RCC 7860 (cell line): ENCODE measurements at regions not wholly inside any gene's neighbourhood (a gene's known extent, or its start where the extent isn't known, plus 50 kb on each side); places are given as distances from the start of the nearest gene placed in this dataset.
A peak's percentile ranks its signal among the peaks of the same experiment; 100 is the strongest.

Experiments
- DNase-seq: peaks from one replicate; pipeline ENCODE4 v3.0.0-alpha.2; 2015; ENCODE audit warnings: low spot score
- FAIRE-seq: peaks from 2 replicates; lab custom pipeline; 2012; peaks lifted over from hg19 to GRCh38; lab: Jason Lieb, UNC

DNA sequence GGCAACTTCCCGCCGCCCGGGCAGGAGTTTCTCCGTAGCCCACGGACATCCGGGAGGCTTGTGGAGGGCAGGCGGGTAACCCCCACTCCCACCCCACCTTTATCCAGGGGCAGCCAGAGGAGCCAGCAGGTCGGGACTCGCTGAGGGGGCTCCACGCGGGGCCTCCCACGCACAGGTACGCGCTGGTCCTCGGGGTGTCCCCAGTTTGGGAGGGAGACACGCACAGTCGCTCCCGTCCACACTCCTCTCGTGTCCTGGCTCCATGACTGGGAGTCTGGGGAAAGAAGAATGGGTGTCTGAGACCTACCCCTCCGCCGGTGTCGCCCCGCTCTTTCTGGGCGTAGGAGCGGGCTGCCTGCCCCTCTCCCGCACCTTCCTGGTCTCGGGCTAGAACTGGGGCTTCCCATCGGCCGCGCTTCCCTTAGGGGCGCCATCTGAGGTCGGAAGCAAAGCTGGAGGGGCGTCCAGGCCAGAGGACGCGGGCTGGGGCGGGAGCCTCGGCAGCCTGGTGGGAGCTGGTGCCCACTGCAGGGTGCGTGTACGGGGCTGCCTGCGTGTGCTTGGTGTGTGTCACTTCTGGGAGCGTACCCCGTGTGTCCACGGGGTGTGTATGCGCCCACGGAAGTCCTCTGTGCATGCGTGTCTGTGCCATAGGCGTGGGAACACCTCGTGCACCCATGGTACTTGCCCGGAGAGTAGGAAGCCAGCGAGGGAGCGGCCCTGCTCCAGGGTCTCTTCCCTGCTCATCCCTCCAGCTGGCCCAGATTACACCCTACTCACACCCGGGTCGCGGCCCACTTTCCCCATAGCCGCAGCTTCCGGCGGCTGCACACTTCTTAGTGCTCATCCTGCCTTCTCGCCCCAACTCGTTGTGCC, 73.0 kb upstream of the LEP start:
- FAIRE-seq = no peak
- no peak for DNase-seq

DNA sequence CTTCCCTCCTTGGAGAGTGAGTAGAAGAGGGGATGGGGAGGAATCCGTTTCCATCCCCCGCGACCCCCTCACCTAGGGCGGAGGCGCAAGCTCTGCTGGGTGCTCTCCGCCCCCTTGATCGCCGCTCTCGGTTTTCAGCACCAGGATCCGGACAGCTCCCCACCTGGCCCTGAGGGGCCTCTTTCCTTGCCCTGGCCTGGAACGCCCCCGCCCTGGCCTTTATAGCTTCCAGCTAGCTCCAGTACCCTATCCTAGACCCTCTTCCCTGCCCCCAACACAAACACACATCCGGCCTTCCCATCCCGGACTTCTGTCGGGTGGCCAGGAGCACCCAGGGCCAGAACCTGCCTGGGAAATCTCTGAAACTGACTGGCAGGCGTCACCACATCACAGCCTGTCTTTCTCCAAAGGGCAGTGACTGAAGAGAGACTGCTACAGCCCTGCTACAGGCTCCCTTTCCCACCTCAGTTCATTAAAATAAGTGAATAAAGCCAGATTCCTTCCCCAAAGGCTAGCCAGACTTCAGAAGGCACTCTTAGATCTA, 72.3 kb upstream of the LEP start:
- DNase-seq = no peak
- FAIRE-seq = no peak

DNA sequence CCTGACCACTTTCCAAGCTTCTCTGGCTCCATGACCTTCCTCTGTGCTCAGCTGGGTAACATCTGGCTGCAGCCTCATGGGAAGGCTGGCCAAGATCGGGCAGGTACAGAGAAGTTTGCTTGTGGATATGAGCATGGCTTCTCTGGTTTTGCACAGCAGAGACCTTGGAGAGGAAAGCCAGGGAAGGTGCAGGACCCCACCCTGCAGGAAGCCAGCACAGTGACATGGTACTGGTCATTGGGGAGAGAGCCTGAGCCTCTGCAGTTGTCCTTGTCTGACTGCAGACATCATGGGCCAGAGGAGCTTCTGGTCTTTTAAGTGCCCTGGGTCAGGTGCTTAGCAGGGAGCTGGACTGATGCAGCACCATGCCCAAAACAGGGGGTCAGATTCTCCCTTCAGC, 70.6 kb upstream of the LEP start:
- FAIRE-seq (no peak), DNase-seq (no peak)

DNA sequence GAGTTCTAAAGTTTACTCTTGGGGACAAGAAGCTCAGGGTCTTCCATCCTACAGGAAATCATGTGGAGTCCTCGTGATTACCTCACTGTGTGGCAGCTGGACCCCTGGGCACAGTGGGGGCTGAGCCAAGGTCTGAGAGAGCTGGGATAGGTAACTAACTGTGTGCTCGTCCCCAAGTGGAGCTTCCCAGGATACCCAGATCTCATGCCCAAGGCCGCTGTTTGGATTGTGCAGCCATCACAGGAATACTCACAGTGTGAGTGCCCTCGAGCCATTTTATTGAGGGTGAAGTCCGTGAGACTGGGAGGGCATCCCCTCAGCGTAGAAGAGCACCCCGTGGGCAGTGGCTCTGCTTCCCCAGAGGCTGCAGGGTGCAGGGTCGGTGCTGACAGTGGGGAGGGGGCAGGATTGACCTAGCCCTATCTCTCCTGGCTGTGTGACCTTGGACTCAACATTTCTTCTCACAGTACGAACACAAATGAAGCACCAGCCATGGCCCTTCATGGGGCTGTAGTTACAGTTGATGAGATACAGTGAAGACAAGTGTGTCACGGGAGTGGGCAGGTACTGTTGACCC, 69.6 kb upstream of the LEP start:
- FAIRE-seq (no peak), DNase-seq (no peak)

DNA sequence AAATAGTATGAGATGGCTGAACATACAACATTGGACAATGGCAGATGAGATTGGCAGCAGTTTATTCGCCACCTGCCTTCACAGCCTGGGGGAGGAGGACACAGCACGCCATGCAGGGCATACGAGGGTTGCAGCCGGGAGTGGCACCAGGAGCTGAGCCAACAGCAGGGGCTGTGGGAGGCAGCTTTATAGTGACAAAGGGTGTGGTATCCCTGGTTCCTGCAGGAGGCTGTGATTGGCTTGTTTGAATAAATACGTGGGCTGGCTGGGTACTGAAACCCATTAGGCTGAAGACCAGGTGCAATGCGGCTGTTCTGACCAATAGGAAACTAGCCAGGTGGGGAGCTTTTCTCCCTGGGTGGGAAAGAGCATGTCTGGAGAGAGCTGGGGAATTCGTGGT, 68.9 kb upstream of the LEP start:
- no peak for FAIRE-seq
- no peak for DNase-seq

DNA sequence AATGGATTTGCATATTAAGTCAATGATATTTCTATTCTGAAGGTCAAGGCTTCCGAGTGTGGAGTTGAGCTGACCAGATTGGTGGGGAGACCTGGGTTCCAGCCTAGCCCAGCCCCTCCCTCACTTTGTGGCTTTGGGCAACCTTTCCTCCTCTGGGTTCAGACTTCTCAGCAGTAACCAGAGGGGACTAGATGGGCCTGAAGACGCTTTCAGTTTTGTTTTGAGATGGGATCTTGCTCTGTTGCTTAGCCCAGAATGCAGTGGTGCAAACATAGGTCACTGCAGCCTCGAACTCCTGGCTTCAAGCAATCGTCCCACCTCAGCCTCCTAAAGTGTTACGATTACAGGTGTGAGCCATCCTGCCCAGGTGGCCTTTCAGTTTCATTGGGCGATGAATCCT, 68.1 kb upstream of the LEP start:
- FAIRE-seq = no peak
- no peak for DNase-seq

DNA sequence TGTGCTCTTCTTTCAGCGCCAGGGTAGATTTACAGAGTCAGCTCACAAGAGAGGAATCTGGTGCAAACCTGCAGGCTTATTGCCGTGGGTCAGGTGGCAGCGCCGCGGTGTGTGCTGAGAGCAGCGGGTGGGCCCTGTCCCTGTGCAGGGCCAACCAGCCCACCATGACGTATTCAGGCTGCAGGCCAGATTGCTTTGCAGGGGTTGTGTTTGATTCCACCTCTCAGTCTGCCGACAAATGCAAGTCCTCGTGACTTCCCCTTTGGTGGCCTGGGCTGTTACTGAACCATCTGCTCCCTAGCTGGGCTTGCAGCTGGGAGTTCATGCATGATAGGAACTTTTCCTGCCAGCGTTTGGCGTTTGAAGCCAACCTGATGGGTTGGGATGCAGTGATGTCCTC, 66.7 kb upstream of the LEP start:
- FAIRE-seq (no peak), DNase-seq (no peak)

DNA sequence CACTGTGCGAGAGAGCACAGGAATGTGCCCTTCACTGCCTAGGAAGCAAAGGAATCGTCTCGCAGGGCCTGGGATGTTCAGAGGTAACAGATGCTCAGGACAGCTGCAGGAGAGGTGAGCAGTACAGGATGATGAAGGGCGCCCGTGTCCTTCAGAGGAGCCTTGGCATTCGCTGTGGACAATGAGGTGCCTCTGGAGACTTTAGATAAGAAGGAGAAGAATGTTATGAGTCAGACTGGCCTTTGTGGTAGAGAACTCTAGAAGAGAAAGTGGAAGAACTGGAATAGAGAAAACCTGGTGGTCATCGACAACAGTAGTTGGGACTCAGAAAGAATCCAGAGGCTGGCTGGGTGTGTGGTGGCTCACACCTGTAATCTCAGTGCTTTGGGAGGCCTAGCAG, 64.4 kb upstream of the LEP start:
- FAIRE-seq (no peak), DNase-seq (peak; percentile 38)

DNA sequence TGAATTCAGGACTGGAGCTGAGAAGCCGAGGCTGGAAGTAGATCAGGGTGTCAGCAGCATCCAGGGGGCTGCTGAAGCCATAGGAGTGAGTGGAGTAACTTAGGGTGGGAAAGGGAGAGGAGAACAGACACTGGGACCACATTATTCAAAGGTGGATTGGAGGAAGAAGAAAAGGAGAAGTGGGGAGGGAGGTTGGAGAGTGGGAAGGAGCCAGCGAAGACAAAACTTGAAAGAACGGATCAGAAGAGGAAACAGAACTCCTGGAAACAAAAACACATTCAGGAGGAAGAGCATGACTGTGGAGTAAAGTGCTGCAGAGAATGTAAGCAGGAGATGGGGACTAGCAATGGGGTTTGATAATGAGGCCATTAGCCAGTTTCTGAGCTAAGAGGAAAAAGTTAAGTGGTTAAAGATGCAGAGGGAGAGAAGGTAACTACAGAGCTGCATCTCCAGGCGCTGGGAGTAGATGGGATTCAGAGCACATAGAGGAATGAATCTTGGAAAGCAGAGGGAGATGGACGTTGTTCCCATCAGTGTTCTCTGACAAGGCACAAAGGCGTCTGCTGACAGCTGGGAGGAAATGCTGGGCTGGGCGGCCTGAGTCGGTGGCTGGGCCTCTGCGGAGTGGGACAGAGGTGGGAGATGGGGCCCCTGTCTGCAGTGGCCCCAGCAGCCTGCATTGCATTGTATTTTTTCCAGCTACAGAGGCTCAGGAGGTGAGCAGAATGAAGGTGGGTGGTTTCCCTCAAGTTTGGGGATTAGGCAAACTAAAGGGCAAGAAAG, 63.1 kb upstream of the LEP start:
- DNase-seq (no peak), FAIRE-seq (no peak)

DNA sequence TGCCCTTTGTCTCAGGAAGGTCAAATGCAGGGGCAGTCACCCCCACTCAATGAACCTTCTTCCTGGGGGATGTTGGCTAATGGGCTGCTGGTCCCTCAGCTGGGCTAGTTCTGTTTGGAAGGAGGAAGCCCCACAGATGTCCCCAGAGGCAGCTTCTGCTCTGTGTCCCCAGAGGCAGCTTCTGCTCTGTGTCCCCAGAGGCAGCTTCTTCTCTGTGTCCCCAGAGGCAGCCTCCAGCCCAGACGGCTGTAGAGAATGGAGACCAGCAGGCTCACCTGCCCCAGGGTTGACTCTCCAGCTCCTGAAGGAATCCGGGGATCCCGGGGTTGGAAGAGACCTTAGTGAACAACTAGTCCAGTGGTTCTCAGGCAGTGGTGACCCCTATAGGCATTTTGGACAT, 62.5 kb upstream of the LEP start:
- FAIRE-seq (no peak), DNase-seq (no peak)

DNA sequence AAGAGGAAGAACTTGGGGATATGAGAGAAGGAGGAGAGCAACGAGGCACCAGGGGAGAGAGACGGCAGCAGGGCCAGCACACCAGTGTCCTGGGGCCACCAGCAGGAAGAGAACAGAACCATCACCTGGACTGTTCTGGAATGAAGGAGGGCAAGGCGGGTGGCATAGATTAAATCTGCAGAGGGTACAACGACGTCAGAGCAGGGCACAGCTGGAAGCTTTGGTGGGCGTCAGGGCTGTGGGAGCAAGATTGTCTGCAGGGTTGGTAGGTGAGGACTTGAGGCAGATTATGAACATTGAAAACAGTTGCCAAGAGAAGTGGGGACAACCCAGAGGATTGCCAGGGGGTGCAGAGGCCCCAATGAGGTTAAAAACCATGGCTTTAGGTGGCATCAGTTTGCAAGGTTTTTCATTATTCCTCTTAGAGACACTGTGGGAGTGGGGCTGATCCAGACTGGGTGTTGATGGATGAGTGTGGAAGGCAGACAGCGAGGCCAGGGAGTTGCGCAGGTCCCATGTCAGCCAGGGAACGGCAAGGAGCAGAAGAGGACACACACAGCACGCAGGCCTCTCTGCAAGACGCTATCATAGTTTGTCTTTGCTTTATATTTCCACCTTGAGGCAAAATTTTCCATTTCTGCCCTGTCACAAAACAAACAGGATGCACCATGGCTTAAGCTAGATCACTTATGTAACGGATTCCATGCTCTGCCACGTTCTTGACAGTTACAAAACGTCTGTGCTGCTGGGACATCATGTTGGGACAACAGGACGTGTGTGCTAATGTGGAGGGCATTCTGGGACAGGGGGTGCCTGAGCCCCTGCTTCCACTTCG, 52.5 kb upstream of the LEP start:
- DNase-seq (no peak), FAIRE-seq (no peak)

DNA sequence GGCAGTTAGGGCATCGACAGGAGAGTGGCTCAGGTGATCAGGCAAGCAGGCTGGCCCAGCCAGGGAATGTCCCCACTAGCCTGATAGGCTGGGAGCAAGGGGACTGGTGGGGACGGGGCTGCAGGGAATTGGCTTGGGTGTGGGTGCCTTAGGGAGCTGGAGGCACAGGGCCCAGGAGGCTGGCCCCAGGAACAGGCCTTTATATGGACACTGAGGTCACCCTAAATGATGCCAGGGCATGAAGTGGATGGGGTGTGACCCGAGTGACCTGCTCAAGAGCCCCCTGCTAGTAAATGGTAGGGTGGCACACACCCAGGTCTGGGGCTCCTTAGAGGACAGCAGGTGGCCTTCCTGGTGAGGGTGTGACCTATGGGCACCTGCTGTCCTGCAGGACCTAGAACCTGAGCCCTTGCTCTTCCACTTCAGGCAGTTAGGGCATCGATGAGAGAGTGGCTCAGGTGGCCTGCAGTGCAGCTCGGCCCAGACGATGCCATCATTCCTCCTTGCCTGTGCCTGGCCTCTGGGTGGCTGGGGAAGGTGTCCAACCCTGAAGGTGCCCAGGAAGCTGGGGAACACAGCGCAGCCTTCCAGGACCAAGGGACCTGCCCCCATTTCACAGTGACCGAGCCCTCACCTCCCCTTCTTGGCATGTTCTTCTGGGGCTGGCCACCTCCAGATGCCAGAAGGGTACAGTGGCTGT, 51.7 kb upstream of the LEP start:
- DNase-seq (no peak), FAIRE-seq (no peak)

DNA sequence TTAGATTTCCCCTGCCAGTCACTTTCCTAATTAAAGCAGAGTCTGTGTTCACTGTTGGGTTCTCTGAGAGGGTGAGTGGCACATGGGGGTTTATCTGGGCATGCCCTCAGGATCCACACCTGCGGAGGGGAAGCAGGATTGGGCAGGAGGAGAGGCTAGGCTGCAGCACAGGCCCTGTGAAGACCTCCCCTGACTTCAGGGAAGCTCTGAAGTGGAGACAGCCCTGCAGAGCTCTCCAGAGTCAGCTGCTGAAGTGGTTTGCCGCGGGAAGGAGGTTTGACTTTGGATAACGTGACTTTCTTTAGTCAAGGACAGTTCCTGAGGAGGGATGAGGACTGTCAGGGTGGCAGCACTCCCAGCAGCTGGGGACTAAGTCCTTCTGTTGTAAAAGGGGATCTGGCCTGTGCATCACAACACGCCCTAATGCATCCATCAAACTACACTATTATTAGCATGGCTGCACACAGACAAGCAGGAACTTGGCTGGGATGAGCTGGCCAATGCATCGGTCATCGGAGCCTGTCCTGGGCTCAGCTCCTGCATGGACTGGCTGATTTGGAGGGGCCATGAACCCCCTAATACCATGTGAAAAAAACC, 50.9 kb upstream of the LEP start:
- no peak for DNase-seq

DNA sequence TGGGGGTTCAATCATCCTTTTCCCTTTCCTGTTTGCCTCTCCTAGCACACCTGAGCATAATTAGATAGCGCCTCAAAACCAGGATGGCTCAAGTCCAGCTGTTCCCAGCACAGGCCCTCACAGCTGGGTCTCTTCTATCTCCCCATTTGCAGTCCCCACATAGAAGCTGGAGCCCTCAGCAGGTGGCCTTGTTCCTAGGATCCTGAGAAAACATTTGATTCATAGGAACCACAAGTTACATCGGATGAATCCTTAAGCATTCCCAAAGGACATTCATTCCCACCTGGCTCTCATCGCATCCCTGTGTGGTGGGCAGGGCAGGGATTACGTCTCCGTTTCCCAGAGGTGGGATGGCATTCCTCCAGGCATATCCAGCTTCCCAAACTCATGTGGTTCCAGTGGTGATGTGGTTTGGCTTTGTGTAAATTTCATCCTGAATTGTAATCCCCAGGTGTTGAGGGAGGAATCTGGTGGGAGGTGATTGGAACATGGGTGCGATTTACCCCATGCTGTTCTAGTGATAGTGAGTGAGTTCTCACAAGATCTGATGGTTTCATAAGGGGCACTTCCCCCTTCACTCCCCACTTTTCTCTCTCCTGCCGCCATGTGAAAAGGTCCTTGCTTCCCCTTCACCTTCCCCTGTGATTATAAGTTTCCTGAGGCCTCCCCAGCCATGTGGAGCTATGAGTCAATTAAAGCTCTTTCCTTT, 49.8 kb upstream of the LEP start:
- no peak for DNase-seq
- no peak for FAIRE-seq

More for the DNA sequence above, 50.9 kb upstream of the LEP start:
- no peak for FAIRE-seq
